AML-193 (cell line): ENCODE measurements at regions not wholly inside any gene's neighbourhood (a gene's known extent, or its start where the extent isn't known, plus 50 kb on each side); places are given as distances from the start of the nearest gene placed in this dataset.

Experiments
- DNase-seq, 2 experiments: peaks; one replicate each; lab custom pipeline; 2025; lab: John Stamatoyannopoulos, UW

DNA sequence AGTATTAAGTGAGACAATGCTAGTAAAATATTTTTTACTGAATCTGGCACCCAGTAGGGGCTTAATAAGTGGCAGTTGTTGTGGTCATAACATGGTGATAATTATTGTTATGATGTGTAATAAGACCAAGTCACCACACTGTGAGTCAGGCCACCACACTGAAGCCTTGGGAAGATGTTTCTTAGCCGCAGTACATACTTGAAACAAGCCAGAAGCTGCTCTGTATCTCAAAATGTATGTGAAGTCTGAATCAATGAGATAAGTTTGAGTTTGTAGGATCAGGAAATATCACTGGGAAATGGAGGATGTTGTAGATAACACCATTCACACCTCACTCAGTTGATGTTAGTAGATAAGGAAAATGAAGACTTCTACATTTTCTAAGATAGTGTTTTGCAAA is 51.3 kb upstream of the PTPN3 start:
- DNase-seq = no peak

DNA sequence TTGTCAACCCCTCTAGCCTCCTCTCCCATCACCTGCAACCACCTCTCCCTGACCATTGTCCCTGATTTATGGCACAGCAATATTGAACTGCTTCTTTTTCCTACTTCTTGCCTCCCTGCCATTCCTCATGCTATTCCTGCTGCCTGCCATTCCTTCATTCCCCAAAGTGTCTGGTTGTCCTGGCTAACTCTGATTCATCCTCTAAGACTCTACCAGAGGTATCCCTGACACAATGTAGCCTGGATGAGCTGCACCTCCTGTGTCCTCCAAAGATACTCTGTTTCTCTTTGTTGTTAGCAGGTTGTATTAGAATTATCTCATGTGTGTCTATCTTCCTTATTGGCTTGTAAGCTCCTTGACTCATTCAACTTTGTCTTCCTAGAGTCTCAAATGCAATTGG is 53.5 kb upstream of the PTPN3 start:
- no peak for DNase-seq

DNA sequence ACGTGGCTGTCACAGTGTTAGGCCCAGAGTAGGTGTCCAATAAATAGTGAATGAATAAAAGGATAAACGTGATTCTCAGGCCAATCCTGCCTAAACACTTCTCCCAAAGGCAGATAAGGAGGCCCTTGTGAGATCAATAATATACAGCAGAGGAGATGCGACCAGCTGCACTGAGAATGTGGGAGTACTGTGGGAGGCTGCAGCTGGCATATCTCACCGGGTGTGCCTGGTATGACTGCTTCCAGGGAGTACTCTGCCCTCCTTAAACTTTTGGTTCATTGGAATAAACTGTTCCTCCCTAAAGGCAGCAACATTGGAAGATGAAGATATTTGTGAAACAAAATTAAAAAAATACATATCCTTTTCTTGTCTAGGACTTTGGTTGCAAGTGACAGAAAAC is 57.1 kb upstream of the PTPN3 start:
- DNase-seq = no peak

DNA sequence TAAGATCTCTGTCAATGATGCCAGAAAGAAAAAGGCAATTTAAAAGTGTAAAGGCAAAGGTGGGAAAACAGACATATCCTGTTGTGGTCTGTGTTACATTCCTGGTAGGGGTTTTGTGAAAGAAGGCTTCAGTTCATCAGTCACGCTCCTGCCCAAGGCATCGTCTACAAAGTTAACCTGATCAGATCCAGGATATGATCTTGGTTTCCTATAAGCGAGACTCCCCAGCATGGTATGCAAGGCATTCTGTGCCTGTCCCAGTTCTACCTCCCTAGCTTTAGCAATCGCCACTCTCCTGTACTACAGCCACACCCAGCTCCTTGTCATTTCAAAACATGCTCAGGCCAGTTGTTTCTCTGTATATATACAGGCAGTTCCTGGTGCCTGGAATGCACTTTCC is 58.0 kb upstream of the PTPN3 start:
- no peak for DNase-seq

DNA sequence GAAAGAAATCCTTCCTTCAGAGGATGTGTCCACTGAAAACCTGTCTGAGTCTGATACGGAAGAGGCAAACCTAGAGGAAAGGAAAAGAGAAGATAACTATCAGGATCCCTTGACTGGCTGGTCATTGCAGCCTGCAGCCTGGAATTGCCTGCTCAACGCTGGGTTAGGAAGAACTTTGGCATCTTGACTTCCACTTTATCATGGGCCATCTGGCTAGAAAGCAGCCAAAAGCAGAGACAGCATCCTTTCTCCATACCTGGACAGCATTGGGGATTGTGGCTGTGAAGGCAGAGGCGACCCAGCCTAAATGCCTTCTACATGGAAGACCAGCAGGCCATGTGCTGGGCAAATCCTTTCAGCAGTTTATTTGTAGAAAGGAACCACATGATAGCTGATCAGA is 58.7 kb upstream of the PTPN3 start:
- no peak for DNase-seq

DNA sequence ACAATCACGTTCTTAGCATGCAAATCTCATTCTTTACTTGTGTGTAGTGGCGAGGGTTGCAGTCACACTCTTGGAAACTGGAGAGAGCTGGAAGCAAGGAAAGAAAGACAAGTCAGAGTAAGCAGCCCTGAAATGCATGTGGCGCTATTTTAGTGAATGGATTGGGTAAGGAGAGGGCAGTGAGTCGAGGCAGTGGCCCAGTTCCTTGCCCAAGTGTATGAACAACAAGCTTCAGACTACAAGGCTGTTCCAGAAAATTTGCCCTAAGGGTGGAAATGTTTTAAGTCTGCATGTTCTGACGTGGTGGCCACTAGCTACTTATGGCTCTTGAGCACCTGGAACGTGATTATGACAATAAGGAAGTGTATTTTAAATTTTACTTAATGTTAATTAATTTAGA is 59.4 kb upstream of the PTPN3 start:
- DNase-seq = no peak

DNA sequence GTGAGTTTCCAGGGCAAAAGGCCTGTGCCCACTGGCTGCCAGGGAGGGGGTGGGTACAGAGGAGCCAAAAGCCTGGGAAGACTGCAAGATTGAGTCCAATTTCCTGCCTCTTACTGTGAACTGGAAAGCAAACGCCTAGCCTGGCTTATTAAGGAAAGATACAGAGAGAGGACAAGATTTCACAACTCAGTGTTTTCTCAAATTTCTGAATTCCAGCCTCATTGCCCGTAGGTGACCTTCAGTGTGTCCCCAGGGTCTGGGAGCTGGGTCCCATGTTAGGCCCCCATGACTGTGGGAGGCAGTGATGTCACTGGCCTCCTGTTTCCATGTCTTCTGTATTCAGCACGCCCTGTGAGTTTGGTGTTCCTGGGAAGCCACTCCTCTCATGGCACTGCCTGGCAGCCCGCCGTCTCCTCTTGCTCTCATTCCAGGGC is 60.6 kb upstream of the PTPN3 start:
- DNase-seq = no peak

DNA sequence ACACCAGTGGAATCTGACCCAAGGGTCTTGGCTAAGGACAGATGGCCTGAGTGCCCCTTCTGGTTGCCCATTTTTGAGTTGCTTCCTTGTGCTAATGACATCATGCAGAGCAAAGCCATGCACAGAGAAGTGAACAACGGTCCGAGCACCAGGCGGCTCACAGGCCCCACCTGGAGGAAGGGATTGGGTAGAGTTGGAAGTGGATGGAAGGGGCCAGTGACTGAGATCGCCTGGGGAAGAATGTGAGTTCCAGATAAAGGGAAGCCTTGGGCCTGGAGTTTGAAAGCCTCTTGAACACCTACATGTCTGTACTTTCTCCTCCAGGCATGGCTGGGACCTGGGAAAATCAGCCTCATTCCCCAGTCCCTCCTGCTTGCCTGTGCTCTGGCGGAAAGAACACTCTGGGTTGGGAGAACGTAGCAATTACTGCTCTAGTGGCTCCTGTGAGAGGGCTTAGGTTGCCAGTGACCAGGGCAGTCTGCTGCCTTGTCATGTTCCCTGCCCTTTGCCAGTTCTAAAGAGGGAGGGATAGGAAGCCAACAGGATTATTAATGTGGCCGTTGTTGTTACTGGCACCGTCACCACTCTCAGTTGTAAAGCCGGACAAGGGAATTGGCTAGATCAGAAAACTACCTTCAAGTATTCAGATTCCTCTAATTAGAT is 62.5 kb upstream of the PTPN3 start:
- DNase-seq = no peak

DNA sequence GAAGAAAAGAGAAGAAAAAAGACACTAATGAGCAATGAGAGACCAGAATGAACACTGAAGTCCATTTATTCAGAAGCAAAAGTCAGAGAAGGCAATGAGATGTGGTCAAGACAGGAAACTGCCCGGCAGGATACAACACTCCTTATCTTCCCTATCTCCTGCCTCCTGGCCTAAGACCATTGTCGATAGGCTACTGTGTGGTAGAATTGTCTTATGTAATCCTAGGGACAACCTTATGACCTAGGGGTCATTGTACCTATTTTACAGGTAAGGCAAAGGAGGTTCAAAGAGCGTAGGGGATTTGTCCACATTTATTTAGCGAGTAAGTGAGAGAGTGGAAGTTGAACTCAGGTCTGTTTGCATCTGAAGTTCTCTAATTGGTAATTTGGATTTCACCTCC is 63.0 kb upstream of the PTPN3 start:
- DNase-seq = no peak

DNA sequence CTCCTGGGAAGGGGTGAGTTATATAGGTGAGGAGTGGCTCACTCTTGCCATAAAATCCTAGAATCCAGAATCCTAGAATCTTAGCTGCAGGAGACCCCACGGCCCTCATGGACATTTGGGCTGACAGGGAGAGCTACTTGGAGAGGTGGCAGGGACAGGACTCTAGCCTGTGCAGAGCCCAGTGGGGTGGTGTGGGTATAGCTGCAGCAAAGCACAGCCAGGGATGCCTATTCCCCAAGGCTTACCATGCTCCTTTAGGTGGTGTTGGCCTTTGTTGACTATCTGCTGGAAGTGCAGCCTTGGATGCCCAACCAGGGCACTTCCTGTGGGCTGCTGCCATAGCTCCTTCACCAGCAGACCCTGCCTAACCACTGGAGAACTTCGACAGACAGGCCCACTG is 70.0 kb upstream of the PTPN3 start:
- DNase-seq = no peak

DNA sequence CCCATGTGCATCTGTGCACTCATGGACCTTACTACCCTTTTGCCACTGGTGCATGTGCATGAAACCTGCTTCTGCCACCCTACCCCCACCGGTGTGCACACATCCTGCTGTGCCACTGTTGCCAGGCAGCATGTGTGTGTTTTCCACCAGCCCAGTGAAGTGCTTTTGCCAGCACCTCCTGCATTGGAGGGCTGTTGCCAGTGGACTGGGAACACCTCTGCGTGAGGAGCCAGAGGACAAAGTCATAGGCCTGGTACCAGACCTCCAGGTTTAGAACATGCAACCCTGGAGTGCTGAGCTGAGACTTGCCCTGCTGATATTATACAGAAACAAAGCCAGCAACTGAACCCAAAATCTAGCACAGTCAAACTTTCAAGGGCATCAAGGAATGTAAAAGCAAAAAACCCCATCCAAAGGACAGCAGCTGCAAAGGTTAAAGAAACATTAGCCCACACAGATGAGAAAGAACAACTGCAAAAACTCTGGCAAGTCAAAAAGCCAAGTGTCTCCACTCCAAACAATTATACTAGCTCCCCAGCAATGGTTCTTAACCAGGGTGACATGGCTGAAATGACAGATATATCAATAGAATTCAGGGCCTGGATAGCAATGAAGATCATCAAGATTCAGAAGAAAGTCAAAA is 70.6 kb upstream of the PTPN3 start:
- no peak for DNase-seq

DNA sequence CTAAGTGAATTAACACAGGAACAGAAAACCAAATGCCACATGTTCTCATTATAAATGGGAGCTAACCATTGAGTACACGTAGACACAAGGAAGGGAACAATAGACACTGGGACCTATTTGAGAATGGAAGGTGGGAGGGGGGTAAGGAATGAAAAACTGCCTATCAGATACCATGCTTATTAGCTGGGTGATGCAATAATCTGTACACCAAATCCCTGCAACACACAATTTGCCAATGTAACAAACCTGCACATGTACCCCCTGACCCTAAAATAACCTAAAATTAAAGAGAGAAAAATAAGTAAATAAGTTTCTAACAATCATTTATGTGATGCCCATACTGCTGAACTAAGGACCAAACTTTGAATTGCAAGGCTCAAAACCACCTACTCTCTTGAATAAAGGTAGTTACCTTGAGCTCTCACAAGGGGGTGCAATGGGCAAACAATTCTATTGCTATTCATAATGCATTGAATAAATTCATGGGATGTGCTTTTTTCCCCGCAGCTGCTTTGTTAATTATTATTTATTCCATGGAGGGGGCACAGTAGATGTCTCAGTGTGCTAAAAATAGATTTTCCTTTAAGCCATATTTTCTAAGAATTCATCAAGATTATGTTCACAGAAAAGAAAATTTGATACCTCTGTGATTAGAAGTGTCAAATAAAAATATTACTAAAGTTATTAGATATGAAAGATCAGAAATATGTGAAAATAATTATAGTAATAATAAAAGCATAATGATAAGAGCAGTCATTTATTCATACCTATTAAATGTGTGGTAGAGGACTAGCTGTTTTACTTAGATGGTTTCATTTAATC is 76.2 kb upstream of the PTPN3 start:
- DNase-seq = peak; percentile 35 to 48

DNA sequence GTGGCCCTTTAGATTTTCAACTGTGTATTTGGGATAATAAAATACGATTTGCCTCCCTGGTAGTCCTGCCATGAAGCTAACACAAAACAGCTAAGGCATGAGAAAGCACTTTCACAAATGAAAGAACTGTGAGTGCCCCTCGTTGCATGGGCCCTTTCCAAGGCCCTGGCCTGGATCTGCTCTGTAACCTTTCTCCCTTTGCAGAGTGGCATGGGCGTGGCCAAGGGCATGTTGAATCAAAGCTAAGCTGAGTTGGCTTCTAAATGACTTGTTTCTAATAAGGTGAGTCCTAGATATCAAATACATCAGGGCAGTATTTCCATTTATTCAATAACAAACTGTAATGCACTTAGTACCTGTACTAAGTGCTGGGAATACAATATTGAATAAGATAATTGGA is 78.7 kb upstream of the PTPN3 start:
- no peak for DNase-seq

DNA sequence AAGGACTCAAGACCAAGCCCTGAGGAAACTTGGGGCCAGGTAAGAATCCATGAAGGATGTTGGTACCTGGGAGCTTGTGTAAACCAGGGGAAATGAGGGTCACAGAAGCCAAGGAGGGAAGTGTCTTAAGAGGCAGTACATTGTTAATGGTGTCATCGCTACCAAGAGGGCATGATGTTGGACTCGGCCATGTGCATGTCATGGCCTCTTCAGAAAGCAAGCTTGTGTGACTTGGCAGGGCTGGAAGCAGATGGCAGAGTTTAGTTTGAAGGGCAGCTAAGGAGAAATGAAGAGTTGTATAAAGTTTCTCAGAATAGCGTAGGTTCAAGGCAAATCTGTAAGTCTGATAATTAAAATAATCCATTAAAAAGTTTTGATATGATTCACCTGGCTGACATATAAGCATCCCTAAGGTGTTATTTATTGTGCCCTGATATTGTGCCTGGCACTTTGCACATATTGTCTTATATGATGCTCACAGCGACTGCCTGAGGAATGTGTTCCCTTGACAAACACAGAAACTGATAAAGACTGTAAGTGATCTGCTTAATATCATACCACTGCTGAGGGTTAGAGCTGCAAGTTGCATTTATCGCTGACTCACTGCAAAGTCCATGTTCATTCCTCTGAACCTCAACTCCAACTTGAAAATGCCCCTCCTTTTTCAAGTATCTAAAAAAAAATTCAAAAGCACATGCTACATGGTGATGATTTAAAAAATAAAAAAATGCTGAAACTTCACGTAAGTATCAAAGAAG is 81.3 kb upstream of the PTPN3 start:
- no peak for DNase-seq

DNA sequence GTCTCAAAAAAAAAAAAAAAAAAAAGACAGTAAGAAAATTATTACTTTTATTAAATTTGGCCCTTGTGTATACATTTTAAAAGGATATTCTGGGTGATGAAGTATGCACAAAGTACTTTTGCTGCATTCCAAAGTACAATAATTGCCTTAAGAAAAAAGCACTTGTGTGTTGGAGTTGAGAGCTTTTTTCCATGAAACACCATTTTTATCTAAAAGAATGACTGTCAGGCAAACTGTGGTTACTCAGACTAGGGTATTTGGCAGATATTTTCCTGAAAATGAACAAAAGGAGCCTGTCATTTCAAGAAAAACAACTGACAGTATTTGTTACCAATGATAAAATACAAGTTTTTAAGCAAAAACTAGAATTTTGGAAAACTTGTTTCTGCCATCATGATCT is 84.3 kb upstream of the PTPN3 start:
- no peak for DNase-seq

DNA sequence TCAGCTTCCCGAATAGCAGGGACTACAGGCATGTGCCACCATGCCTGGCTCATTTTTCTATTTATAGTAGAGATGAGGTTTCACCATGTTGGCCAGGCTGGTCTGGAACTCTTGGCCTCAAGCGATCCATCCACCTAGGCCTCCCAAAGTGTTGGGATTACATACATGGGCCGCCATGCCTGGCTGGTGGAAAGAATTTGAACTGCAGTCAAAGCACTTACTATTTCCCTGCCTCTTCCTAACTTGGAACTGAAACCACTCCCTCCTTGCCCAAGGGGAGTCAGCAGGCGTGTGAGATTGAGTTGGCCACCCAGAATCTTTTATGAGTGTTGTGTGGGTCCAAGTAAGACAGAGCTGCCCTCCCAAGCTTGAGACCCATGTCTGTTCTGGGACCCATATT is 86.1 kb upstream of the PTPN3 start:
- no peak for DNase-seq

DNA sequence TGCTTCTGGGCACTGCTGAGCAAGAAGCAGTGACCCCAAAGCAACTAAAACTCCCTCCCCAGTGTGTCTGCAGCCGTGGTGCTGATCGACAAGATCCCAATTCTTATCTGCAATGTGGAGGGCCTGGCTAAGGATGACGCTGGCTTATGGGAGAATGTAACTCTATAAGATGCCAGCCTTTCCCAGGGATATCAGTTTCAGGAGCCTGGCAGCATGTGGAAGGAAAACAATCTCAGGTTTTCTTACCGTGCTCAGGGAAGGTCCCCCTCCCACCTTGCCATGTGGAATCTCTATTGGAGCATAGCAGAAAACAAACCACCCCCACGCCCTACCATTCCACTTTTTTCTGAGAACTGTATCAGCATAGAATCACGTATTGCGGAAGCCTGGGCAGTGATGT is 87.7 kb upstream of the PTPN3 start:
- DNase-seq = no peak

DNA sequence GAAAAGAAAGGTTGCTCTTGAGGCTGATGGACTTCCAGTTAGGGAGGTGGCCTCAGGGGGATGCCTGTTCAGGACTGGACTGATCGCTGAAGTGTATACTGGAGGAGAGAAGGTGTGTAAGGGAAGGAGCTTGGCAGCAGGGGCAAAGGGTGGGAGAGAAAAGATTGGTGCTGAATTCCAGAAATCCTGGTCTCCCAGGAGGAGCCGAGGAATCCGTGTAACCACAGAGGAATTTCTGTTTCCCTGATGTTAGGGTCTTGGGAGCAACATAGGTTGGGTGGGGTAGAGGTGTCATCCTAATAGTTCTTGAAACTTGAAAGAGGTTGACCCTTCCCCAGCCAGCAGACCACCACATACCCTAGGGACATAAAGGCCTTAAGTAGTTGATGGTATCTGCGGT is 88.9 kb upstream of the PTPN3 start:
- DNase-seq = no peak

DNA sequence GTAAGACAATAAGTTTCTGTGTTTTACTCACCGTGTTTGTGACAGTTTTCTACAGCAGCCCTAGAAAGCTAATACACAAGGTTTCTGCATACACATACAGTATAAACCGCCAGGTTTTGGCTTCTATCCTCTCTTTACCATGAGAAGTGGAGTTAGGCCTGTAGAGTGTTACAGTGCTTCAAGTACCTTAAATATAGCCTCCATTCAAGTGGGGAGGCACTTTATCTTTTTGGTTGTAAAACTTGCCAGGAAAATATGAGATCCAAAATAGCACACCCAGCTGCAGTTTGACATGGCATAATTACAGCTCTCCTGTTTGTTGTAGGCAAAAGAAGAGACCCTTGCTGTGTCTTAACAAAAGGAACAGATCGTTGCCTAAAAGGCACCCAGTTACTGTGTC is 90.3 kb upstream of the PTPN3 start:
- no peak for DNase-seq

DNA sequence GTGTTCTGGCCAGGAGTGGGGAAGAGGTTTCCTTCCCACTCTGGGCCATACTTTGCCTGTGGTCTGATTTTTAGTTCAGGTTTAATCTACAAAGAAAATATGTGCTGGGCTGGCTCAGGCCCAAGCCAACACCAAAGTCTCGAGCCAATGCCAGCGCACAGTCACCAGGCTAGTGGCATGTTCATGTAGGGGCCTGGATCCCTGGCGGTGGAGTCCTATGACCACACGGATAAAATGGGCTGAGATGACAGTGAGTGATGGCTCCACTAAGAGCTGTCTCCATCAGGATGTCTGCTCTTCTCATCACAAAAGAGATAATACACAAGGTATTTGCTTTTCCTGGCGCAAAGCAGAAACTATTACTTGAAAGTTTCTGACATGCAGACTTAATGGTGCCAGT is 92.9 kb upstream of the PTPN3 start:
- DNase-seq = no peak

DNA sequence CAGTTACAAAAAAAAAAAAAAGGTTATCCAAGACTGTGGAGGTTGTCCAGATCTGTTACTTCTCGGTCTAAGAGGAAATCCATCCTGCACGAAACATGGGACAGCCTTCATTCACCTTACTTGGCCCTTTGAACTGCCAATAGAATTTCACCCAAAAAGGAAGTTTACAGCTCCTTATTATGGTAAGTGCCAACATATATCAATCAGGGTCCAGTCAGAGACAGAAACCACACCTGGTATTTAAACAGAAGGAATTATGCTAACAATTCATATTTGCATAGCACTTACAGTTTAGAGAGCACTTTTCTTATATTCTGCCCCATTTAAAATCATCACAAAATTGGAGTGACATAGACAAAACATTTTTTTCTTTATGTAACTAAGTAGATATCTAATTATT is 93.6 kb upstream of the PTPN3 start:
- no peak for DNase-seq

DNA sequence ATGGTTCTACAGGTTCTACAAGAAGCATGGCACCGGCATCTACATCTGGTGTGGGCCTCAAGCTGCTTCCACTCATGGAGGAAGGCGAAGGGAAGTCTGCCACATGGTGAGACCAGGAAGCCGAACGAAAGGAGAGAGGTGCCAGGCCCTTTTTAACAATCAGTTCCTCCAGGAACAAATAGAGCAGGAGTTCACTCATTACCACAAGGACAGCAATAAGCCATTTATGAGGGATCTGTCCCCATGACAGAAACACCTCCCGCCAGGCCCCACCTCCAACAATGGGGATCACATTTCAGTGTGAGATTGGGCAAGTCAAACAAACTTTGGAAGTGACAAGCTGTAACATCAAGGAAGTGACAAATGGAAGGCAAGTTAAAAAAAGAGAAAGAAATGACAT is 95.5 kb upstream of the PTPN3 start:
- no peak for DNase-seq

DNA sequence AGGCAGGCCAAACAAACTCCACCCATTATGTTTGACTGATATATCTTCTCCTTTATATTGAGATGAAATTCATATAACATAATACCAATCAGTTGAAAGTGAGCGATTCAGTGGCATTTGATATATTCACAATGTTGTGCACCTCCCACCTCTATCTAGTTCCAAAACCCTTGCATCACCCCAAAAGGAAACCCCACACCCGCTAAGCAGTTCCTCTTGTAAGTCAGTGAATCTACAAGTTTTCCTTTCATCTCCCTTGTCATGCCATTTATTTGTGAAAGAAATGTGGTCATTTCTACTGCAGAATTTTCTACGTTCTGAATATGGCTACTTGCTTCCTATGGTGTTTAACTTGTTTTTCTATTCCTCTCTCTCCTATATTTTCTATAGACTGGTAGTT is 99.4 kb upstream of the PTPN3 start:
- DNase-seq = no peak
